Glutamatergic neuron (in vitro differentiated cells): ENCODE measurements at regions not wholly inside any gene's neighbourhood (a gene's known extent, or its start where the extent isn't known, plus 50 kb on each side); places are given as distances from the start of the nearest gene placed in this dataset.

Experiments
- DNase-seq: peaks from one replicate; pipeline ENCODE4 v3.0.0; 2022
- H3K27ac Mint-ChIP-seq: one replicate; pipeline ENCODE4 v1.8.0; 2020; ENCODE audit warnings: mild to moderate bottlenecking, mixed read lengths, inconsistent platforms; ENCODE audit not compliant: unreplicated experiment
- H3K27me3 Mint-ChIP-seq: one replicate; pipeline ENCODE4 v1.8.0; 2020; ENCODE audit warnings: mild to moderate bottlenecking, moderate library complexity, mixed read lengths, inconsistent platforms; ENCODE audit not compliant: unreplicated experiment
- H3K36me3 Mint-ChIP-seq: one replicate; pipeline ENCODE4 v1.8.0; 2020; ENCODE audit warnings: mild to moderate bottlenecking, mixed read lengths, inconsistent platforms; ENCODE audit not compliant: unreplicated experiment
- H3K4me1 Mint-ChIP-seq: one replicate; pipeline ENCODE4 v1.8.0; 2020; ENCODE audit warnings: mild to moderate bottlenecking, low read depth, mixed read lengths, inconsistent platforms; ENCODE audit not compliant: unreplicated experiment
- H3K4me3 Mint-ChIP-seq: one replicate; pipeline ENCODE4 v1.8.0; 2020; ENCODE audit warnings: mild to moderate bottlenecking, mixed read lengths, inconsistent platforms; ENCODE audit not compliant: unreplicated experiment
- H3K9me3 Mint-ChIP-seq: one replicate; pipeline ENCODE4 v1.8.0; 2020; ENCODE audit warnings: mild to moderate bottlenecking, moderate library complexity, mixed read lengths, inconsistent platforms; ENCODE audit not compliant: unreplicated experiment
- TF ChIP-seq, protein P1 (sequence below): fragments of 200-600 bp; sonication (generic); IDR thresholded peaks from one replicate; pipeline ENCODE4 v1.5.0; 2021; ENCODE audit not compliant: partially characterized antibody, unreplicated experiment

DNA sequence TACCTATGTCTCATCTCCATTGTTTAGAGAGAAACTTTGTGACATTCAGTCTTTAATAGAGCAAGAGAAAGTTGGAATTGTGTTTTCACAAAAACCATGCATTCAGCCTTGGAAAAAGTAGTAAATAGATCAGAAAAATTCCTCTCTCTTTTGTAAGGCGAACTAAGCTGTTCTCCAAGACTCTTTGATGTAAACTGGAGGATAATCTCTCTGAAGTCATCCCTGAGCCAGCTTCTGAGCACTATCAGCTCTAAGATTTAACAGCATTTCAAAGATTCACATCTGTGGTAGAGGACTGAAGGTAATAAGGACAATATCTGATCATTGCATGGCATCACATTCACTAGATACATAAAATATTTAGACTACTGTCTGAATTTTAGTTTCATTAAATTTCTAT, 904.6 kb upstream of the ATXN8OS start:
- TF ChIP-seq, protein P1, sequence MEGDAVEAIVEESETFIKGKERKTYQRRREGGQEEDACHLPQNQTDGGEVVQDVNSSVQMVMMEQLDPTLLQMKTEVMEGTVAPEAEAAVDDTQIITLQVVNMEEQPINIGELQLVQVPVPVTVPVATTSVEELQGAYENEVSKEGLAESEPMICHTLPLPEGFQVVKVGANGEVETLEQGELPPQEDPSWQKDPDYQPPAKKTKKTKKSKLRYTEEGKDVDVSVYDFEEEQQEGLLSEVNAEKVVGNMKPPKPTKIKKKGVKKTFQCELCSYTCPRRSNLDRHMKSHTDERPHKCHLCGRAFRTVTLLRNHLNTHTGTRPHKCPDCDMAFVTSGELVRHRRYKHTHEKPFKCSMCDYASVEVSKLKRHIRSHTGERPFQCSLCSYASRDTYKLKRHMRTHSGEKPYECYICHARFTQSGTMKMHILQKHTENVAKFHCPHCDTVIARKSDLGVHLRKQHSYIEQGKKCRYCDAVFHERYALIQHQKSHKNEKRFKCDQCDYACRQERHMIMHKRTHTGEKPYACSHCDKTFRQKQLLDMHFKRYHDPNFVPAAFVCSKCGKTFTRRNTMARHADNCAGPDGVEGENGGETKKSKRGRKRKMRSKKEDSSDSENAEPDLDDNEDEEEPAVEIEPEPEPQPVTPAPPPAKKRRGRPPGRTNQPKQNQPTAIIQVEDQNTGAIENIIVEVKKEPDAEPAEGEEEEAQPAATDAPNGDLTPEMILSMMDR, result no peak
- peaks cover 2% of the 10 kb centered on the region for H3K4me1 Mint-ChIP-seq
- DNase-seq, result no peak
- no peaks in the 10 kb centered on the region for H3K9me3 Mint-ChIP-seq
- no peaks in the 10 kb centered on the region for H3K27me3 Mint-ChIP-seq
- H3K27ac Mint-ChIP-seq, result no peak overlapping the region
- no peaks in the 10 kb centered on the region for H3K36me3 Mint-ChIP-seq
- no peak overlapping the region for H3K4me3 Mint-ChIP-seq

DNA sequence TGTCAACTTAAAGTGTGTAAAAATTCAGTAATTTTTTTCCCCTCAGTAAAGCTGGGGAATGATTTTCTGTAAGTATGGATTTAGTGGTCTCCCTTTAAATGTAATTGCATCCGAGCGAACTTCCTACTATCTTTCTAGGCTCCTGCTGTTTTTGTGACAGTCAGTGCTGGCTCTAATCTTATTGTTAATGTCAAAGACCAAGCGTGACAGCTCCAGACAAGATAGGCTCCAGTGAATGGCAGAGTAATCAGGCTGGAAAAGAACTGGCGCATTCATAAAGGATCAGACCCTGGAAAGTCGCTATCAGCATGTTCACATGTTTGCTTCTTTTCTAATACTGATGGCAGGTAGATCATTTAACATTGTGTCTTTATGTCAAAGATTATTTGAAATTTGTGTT, 908.0 kb upstream of the ATXN8OS start:
- no peak overlapping the region for H3K27ac Mint-ChIP-seq
- TF ChIP-seq, protein P1, result no peak
- no peak for DNase-seq
- peaks cover 2% of the 10 kb centered on the region for H3K4me1 Mint-ChIP-seq
- no peaks in the 10 kb centered on the region for H3K9me3 Mint-ChIP-seq
- H3K36me3 Mint-ChIP-seq, result no peaks in the 10 kb centered on the region
- no peak overlapping the region for H3K4me3 Mint-ChIP-seq
- no peaks in the 10 kb centered on the region for H3K27me3 Mint-ChIP-seq

DNA sequence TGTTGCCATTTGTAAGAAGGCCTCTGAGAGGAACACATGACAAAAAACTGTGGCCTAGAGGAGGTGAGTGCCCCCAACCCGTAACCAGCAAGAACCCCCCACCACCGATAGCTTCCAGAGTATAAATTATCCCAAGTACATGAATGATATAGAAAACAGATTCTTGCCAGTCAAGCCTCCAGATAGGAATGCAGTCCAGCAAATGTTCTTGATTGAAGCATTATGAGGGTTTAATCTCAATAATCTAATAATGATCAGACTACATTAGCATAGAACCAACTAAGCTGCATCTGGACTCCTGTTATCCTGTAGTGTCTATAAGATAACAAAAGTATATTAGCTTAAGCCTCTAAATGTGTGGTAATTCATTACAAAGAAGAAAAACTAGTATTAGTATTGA, 908.9 kb upstream of the ATXN8OS start:
- H3K4me1 Mint-ChIP-seq, result peaks cover 2% of the 10 kb centered on the region
- TF ChIP-seq, protein P1, result no peak
- H3K9me3 Mint-ChIP-seq, result no peaks in the 10 kb centered on the region
- no peaks in the 10 kb centered on the region for H3K36me3 Mint-ChIP-seq
- H3K4me3 Mint-ChIP-seq, result no peak overlapping the region
- H3K27ac Mint-ChIP-seq, result no peak overlapping the region
- H3K27me3 Mint-ChIP-seq, result no peaks in the 10 kb centered on the region
- no peak for DNase-seq

DNA sequence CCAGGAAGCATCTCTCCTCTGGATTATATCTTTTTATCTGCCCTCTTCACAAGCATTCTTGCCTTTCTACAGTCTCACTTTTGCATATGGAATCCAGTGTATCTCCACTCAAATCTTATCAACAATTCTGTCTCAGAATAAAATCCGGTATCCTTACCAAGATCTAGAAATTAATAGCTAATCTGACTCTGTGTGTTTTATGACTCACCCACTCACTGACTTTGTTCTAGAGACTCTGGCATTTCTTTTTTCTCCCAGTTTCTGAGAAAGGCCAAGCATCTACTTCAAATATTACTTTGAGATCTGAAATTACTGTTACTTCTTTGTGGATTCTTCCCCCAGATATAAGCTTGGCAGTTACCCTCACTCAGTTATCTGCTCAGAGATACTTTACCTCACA, 913.5 kb upstream of the ATXN8OS start:
- no peak for DNase-seq
- H3K36me3 Mint-ChIP-seq, result no peaks in the 10 kb centered on the region
- no peaks in the 10 kb centered on the region for H3K27me3 Mint-ChIP-seq
- H3K27ac Mint-ChIP-seq, result no peak overlapping the region
- H3K4me1 Mint-ChIP-seq, result no peaks in the 10 kb centered on the region
- H3K9me3 Mint-ChIP-seq, result no peaks in the 10 kb centered on the region
- no peak overlapping the region for H3K4me3 Mint-ChIP-seq
- TF ChIP-seq, protein P1, result no peak

DNA sequence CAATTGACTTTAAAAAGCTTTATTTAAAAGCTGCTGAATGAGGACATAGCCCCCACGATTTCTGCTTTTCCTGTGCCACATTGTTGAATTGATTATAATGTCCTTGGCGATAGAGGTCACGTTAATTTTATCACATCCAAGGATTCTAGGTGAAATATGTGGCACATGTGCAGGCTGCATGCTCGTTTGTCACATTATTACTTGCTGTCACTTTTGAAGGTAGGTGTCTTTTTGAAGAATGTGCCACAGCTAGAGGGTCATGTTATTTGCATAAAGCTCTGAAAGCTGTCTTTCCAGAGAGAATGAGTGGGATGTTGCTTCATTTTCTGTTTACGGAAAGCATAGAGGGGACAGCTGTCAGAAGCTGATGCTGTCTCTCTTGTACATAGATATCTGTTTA, 927.6 kb upstream of the ATXN8OS start:
- no peak for DNase-seq
- TF ChIP-seq, protein P1, result no peak
- H3K27ac Mint-ChIP-seq, result peak overlapping the region; percentile 73
- no peaks in the 10 kb centered on the region for H3K36me3 Mint-ChIP-seq
- H3K4me1 Mint-ChIP-seq, result peaks cover 7% of the 10 kb centered on the region
- H3K4me3 Mint-ChIP-seq, result no peak overlapping the region
- H3K27me3 Mint-ChIP-seq, result no peaks in the 10 kb centered on the region
- H3K9me3 Mint-ChIP-seq, result no peaks in the 10 kb centered on the region
